Gastroesophageal sphincter (tissue), 3 donors: ENCODE measurements at regions not wholly inside any gene's neighbourhood (a gene's known extent, or its start where the extent isn't known, plus 50 kb on each side); places are given as distances from the start of the nearest gene placed in this dataset.

Source experiments
- EP300 ChIP-seq: sonication (generic); formaldehyde crosslinking; IDR thresholded peaks from one replicate; pipeline ENCODE4 v1.6.1; 2017; ENCODE audit warnings: antibody characterized with exemption, mild to moderate bottlenecking
- POLR2A ChIP-seq, 2 donors: fragments of 450-650 bp; IDR thresholded peaks; one replicate each; pipeline ENCODE4 v1.6.1; 2017; ENCODE audit warnings: antibody characterized with exemption in 2 of 2, mild to moderate bottlenecking in 2 of 2, moderate library complexity in 1 of 2
- TF ChIP-seq, protein P1 (sequence below), 4 experiments: fragments of 200-600 bp in 2 of 4; fragments of 450-650 bp in 2 of 4; sonication (generic) in 1 of 4; IDR thresholded peaks; one replicate each; pipeline ENCODE4 v1.5.1; 2017 to 2019; ENCODE audit warnings: antibody characterized with exemption in 4 of 4, mild to moderate bottlenecking in 2 of 4, moderate library complexity in 2 of 4

DNA sequence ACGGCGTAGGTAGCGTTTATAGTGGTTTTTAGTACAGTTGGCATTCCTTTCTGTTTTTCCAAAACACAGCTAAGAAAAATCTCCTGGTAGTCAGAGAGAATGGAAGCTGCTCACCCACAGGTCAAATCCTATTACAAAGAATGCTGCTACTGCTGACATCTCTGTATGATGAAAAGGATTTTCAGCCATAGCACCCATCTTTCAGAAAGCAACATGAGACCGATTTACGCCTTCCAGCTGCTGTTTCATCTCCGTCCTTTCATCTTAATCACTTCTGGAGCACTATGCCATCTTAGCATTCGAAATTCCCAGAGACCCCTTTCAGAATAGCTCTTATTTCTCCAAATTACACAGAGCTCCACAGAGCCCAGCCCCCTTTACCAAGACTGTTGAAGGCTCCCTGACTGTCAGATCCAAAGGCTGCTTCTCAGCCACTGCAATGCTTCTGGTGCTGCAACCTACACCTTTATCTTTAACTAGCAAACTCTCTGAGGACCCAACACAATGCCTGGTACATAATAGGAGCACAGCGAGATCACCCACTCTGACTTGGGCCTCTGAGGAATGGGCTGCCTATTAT, 211.8 kb downstream of the NEDD1 start:
- TF ChIP-seq, protein P1, sequence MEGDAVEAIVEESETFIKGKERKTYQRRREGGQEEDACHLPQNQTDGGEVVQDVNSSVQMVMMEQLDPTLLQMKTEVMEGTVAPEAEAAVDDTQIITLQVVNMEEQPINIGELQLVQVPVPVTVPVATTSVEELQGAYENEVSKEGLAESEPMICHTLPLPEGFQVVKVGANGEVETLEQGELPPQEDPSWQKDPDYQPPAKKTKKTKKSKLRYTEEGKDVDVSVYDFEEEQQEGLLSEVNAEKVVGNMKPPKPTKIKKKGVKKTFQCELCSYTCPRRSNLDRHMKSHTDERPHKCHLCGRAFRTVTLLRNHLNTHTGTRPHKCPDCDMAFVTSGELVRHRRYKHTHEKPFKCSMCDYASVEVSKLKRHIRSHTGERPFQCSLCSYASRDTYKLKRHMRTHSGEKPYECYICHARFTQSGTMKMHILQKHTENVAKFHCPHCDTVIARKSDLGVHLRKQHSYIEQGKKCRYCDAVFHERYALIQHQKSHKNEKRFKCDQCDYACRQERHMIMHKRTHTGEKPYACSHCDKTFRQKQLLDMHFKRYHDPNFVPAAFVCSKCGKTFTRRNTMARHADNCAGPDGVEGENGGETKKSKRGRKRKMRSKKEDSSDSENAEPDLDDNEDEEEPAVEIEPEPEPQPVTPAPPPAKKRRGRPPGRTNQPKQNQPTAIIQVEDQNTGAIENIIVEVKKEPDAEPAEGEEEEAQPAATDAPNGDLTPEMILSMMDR (IDR thresholded peaks at IDR 0.05), result no peak
- TF ChIP-seq POLR2A (IDR thresholded peaks at IDR 0.05), result no peak
- TF ChIP-seq EP300, result no peak
